Osteocyte (in vitro differentiated cells): ENCODE measurements at regions not wholly inside any gene's neighbourhood (a gene's known extent, or its start where the extent isn't known, plus 50 kb on each side); places are given as distances from the start of the nearest gene placed in this dataset.
A peak's percentile ranks its signal among the peaks of the same experiment; 100 is the strongest.
"Not testable (repeated sequence)": the region's sequence is repeated elsewhere in the genome, so short reads cannot be mapped to it uniquely, and the experiment has no call there.

Experiments
- DNase-seq: peaks from one replicate; pipeline ENCODE4 v3.0.0; 2021; ENCODE audit warnings: mixed read lengths; ENCODE audit not compliant: unreplicated experiment; ENCODE audit errors: extremely low spot score
- H3K27ac Mint-ChIP-seq: one replicate; pipeline ENCODE4 v1.8.0; 2021; ENCODE audit warnings: mild to moderate bottlenecking, mixed read lengths; ENCODE audit not compliant: unreplicated experiment
- H3K27me3 Mint-ChIP-seq: one replicate; pipeline ENCODE4 v1.8.0; 2021; ENCODE audit warnings: mixed read lengths; ENCODE audit not compliant: unreplicated experiment
- H3K36me3 Mint-ChIP-seq: one replicate; pipeline ENCODE4 v1.8.0; 2021; ENCODE audit warnings: mixed read lengths; ENCODE audit not compliant: unreplicated experiment
- H3K4me1 Mint-ChIP-seq: one replicate; pipeline ENCODE4 v1.8.0; 2021; ENCODE audit warnings: mixed read lengths; ENCODE audit not compliant: unreplicated experiment
- H3K4me3 Mint-ChIP-seq: one replicate; pipeline ENCODE4 v1.8.0; 2021; ENCODE audit warnings: mild to moderate bottlenecking, moderate library complexity, mixed read lengths; ENCODE audit not compliant: unreplicated experiment
- H3K9me3 Mint-ChIP-seq: one replicate; pipeline ENCODE4 v1.8.0; 2021; ENCODE audit warnings: mixed read lengths; ENCODE audit not compliant: unreplicated experiment
- TF ChIP-seq, protein P1 (sequence below): fragments of 200-600 bp; sonication (generic); IDR thresholded peaks from 2 replicates; pipeline ENCODE4 v1.5.0; 2021; ENCODE audit warnings: antibody characterized with exemption, mild to moderate bottlenecking, moderate library complexity

DNA sequence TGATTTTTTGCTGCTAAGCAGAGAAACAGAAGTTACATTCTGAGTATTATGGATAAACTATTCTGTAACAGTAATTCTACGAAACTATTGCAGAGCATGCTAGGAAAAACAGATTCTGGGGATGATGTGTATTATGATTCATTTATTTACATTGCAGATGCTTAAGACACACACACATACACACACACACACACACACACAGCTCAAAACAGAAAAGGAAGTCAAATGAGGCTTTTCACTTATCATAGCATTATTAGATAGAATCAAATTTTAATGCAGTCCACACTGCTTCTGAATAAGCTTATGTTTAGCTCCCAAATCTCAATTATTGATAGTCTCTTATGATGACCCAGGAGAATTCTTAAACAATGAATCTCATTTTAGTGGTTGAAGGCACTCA, 307.2 kb downstream of the HGF start:
- H3K27ac Mint-ChIP-seq: no peak overlapping the region
- DNase-seq: no peak
- H3K27me3 Mint-ChIP-seq: peaks cover 2% of the 10 kb centered on the region
- TF ChIP-seq, protein P1, sequence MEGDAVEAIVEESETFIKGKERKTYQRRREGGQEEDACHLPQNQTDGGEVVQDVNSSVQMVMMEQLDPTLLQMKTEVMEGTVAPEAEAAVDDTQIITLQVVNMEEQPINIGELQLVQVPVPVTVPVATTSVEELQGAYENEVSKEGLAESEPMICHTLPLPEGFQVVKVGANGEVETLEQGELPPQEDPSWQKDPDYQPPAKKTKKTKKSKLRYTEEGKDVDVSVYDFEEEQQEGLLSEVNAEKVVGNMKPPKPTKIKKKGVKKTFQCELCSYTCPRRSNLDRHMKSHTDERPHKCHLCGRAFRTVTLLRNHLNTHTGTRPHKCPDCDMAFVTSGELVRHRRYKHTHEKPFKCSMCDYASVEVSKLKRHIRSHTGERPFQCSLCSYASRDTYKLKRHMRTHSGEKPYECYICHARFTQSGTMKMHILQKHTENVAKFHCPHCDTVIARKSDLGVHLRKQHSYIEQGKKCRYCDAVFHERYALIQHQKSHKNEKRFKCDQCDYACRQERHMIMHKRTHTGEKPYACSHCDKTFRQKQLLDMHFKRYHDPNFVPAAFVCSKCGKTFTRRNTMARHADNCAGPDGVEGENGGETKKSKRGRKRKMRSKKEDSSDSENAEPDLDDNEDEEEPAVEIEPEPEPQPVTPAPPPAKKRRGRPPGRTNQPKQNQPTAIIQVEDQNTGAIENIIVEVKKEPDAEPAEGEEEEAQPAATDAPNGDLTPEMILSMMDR: no peak
- H3K4me1 Mint-ChIP-seq: peaks cover 6% of the 10 kb centered on the region
- H3K4me3 Mint-ChIP-seq: no peak overlapping the region
- H3K9me3 Mint-ChIP-seq: no peaks in the 10 kb centered on the region
- H3K36me3 Mint-ChIP-seq: no peaks in the 10 kb centered on the region

DNA sequence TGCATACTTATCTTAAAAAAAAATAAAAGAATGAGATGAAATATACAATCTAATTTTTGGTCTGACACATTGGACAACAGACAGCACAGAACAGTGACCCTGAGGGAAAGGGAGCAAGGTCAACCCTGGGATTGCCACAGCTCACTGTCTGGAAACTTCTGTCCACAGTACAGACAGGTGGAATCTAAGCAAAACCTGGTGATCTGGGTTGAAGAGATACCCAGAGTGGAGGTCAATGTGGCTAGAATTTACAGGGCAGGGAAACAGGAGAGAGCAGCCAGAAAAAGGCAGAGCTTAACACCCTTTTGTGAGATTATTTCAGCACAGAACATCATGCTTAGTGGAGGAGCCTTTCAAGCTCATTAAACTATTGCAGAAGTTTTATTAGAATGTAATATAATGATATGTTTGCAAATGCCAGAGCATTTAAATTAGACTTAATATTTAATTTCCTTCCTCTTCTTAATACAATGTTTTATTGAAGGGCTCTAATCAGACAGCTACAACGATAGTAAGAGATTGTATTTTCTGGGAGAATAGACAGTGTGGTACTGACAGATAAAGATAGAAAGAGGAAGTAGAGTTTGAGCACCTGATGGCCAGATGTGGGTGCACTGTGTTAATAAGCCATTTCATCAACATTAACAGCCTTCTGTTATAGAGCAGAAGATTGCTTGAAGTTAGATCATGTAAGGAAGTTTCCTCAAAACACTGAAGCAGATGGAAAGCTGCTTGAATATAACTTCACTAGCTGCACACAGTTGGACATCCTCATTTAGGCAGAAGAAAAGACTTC, 309.4 kb downstream of the HGF start:
- no peak for DNase-seq
- TF ChIP-seq, protein P1: no peak
- no peak overlapping the region for H3K4me3 Mint-ChIP-seq
- H3K4me1 Mint-ChIP-seq: peaks cover 6% of the 10 kb centered on the region
- no peaks in the 10 kb centered on the region for H3K9me3 Mint-ChIP-seq
- no peaks in the 10 kb centered on the region for H3K36me3 Mint-ChIP-seq
- H3K27ac Mint-ChIP-seq: no peak overlapping the region
- peaks cover 2% of the 10 kb centered on the region for H3K27me3 Mint-ChIP-seq

DNA sequence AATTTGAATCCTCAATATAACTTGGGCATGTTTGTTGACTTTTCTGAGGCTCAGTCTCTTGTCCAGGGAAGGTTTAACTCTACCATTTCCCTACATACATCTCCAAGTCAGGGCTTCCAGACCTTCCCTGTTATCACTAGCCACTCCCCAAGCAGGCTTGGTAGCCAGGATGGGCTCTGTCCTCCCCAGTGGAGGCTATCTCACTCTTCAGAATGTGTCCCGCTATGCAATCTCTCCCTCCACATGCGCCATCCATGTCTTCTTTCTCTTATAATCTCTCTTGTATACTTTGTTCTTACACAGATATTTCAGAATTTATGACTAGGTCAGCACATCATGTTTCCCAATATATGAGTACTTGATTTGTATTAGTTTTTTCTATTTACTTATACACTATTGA, 310.4 kb downstream of the HGF start:
- TF ChIP-seq, protein P1: no peak
- peaks cover 2% of the 10 kb centered on the region for H3K27me3 Mint-ChIP-seq
- H3K4me1 Mint-ChIP-seq: peaks cover 6% of the 10 kb centered on the region
- H3K9me3 Mint-ChIP-seq: no peaks in the 10 kb centered on the region
- H3K4me3 Mint-ChIP-seq: no peak overlapping the region
- DNase-seq: no peak
- no peak overlapping the region for H3K27ac Mint-ChIP-seq
- no peaks in the 10 kb centered on the region for H3K36me3 Mint-ChIP-seq

DNA sequence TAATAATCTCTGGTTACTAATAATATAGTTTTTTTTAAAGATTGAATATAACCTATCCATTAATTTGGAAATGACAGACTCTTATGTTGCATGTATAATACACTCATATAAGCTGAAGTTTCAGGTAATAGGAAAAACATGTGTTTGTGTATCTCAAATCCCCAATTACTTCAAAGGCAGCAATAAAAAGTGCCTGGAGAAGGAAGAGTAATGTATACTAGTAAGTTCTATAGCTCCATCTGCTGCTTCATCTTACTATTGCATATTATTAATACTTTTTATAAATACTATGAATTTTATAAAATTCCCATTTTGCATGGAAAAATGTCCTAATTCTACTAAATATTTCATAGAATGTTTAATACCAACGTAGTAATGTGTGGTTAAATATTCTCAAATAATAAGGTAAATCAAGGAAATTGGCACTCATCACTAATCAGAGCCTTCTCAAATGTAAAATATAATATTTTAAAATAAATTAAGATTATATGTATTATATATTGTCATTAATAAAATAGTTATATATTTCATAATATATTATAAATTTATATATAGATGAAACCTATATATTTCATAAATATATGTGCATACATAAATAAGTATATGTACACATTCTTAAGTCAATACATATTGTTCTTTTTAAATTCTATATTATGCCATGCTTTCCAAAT, 311.9 kb downstream of the HGF start:
- Mint-ChIP-seq H3K4me1 (peaks cover 6% of the 10 kb centered on the region), H3K4me3 (no peak overlapping the region), H3K27ac (no peak overlapping the region), H3K27me3 (peaks cover 2% of the 10 kb centered on the region), H3K9me3 (no peaks in the 10 kb centered on the region), H3K36me3 (no peaks in the 10 kb centered on the region)
- TF ChIP-seq, protein P1: peak; percentile 68
- no peak for DNase-seq

DNA sequence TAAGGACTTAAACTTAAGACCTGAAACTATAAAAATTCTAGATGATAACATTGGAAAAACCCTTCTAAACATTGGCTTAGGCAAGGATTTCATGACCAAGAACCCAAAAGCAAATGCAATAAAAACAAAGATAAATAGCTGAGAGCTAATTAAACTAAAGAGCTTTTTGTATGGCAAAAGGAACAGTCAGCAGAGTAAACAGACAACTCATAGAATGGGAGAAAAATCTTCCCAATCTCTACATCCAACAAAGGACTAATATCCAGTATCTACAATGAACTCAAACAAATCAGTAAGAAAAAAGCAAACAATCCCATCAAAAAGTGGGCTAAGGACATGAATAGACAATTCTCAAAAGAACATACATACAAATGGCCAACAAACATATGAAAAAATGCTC, 316.1 kb downstream of the HGF start:
- not testable (repeated sequence) for H3K4me1 Mint-ChIP-seq, DNase-seq, H3K9me3 Mint-ChIP-seq, H3K27ac Mint-ChIP-seq, H3K36me3 Mint-ChIP-seq, H3K27me3 Mint-ChIP-seq, H3K4me3 Mint-ChIP-seq
